ENCODE measurements at regions not wholly inside any gene's neighbourhood (a gene's known extent, or its start where the extent isn't known, plus 50 kb on each side); places are given as distances from the start of the nearest gene placed in this dataset.

- H3K79me2 ChIP-seq (ENCODE audit: control insufficient read depth, insufficient read depth, low read length) = no peaks in the 10 kb centered on the region
- ChIA-PET CTCF (no interaction called here), RAD21 (ENCODE audit: unreplicated experiment) (no interaction called here), SMC1A (ENCODE audit: uncharacterized antibody, unreplicated experiment) (no interaction called here), POLR2A (no interaction called here)
- DNase-seq (ENCODE audit: low read depth, low spot score) (no peak), FAIRE-seq (no peak), ATAC-seq (no peak)
- H3K27ac ChIP-seq (ENCODE audit: control insufficient read depth, insufficient read depth) = no peak overlapping the region
- intact Hi-C loops (cut with micrococcal nuclease; ENCODE audit: unreplicated experiment) (no loop called here), in situ Hi-C loops (cut with MboI) (no loop called here)
- 16% methylated on average over 3 of the region's 3 CpGs for WGBS (ENCODE audit: insufficient coverage, insufficient replicate concordance, low lambda C conversion rate, missing lambda C conversion rate)
- H3K9me3 ChIP-seq (replicated peaks; ENCODE audit: control insufficient read depth, insufficient read depth, low read length) = no peaks in the 10 kb centered on the region
- no peak for TF ChIP-seq ZNF217 (IDR thresholded peaks at IDR 0.05)
- no peak for TF ChIP-seq IRF5 (IDR thresholded peaks at IDR 0.05; ENCODE audit: borderline replicate concordance)
- no peak for TF ChIP-seq FOXK2 (IDR thresholded peaks at IDR 0.05)
- no peak for TF ChIP-seq REST (IDR thresholded peaks at IDR 0.05; ENCODE audit: low read depth, low read length)
- no peak for TF ChIP-seq ELK1 (IDR thresholded peaks at IDR 0.05; ENCODE audit: low read depth, low read length)
- TF ChIP-seq LARP7 (IDR thresholded peaks at IDR 0.05) = no peak
- TF ChIP-seq NR2C2 (IDR thresholded peaks at IDR 0.05; ENCODE audit: borderline replicate concordance, control insufficient read depth, insufficient read length, low read depth) = no peak
- TF ChIP-seq MTA3 (IDR thresholded peaks at IDR 0.05; ENCODE audit: borderline replicate concordance, low read length) = no peak
- TF ChIP-seq SPI1 (IDR thresholded peaks at IDR 0.05; ENCODE audit: borderline replicate concordance, insufficient read depth, low read depth, low read length) = no peak
- TF ChIP-seq YY1 (IDR thresholded peaks at IDR 0.05; ENCODE audit: low read depth, low read length) = no peak
- TF ChIP-seq BMI1 (IDR thresholded peaks at IDR 0.05; ENCODE audit: borderline replicate concordance) = no peak
- no peak for TF ChIP-seq CHD1 (IDR thresholded peaks at IDR 0.05; ENCODE audit: low read depth, low read length)
- TF ChIP-seq PRDM15 (CRISPR knock-in tag; IDR thresholded peaks at IDR 0.05) = no peak
- TF ChIP-seq HDAC6 (IDR thresholded peaks at IDR 0.05; ENCODE audit: unreplicated experiment) = no peak
- no peak for TF ChIP-seq IKZF2 (IDR thresholded peaks at IDR 0.05)
- TF ChIP-seq CBX5 (IDR thresholded peaks at IDR 0.05; ENCODE audit: low read depth) = no peak
- no peak for TF ChIP-seq TCF7 (IDR thresholded peaks at IDR 0.05; ENCODE audit: borderline replicate concordance)
- no peaks in the 10 kb centered on the region for H3K36me3 ChIP-seq (ENCODE audit: control insufficient read depth in 2 of 2, insufficient read depth in 2 of 2, low read length in 1 of 2)
- H3K4me1 ChIP-seq (ENCODE audit: control insufficient read depth, insufficient read depth, low read length) = no peaks in the 10 kb centered on the region
- H3K27me3 ChIP-seq (replicated peaks in 1 of 2; ENCODE audit: control insufficient read depth in 2 of 2, insufficient read depth in 2 of 2, low read length in 1 of 2) = no peaks in the 10 kb centered on the region
- no peak overlapping the region for H2AFZ ChIP-seq (ENCODE audit: control insufficient read depth, low read depth, low read length)
- no peaks in the 10 kb centered on the region for H4K20me1 ChIP-seq (ENCODE audit: control insufficient read depth, insufficient read depth)
- no peak overlapping the region for H3K4me3 ChIP-seq
- no peak overlapping the region for H3K9ac ChIP-seq (ENCODE audit: control insufficient read depth, insufficient read depth, low read length)
- BruUV-seq (replicated peaks) = no TSS peak
- H3K4me2 ChIP-seq (ENCODE audit: control insufficient read depth, insufficient read depth) = no peak overlapping the region
Observed at GRCh38 chrX:3256868-3257267, 89.6 kb downstream of the MXRA5 start.

All from GM12878 (cell line).